ENCODE measurements at regions not wholly inside any gene's neighbourhood (a gene's known extent, or its start where the extent isn't known, plus 50 kb on each side); places are given as distances from the start of the nearest gene placed in this dataset.
"Not testable (repeated sequence)": the region's sequence is repeated elsewhere in the genome, so short reads cannot be mapped to it uniquely, and the experiment has no call there.

DNA sequence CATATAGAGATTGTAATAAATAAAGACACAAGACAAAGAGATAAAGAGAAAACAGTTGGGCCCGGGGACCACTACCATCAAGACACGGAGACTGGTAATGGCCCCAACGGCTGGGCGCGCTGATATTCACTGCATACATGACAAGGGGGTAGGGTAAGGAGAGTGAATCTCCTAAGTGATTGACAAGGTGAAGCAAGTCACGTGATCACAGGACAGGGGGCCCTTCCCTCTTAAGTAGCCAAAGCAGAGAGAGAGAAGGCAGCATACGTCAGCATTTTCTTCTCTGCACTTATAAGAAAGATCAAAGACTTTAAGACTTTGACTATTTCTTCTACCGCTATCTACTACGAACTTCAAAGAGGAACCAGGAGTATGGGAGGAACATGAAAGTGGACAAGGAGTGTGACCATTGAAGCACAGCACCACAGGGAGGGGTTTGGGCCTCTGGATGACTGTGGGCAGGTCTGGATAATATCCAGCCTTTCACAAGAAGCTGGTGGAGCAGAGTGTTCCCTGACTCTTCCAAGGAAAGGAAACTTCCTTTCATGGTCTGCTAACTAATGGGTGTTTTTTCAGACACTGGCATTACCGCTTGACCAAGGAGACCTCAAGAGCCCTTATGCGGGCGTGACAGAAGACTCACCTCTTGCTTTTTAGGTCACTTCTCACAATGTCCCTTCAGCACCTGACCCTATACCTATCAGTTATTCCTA lies 75.6 kb downstream of the MRPL39 start:
- DNase-seq = not testable (repeated sequence)

DNA sequence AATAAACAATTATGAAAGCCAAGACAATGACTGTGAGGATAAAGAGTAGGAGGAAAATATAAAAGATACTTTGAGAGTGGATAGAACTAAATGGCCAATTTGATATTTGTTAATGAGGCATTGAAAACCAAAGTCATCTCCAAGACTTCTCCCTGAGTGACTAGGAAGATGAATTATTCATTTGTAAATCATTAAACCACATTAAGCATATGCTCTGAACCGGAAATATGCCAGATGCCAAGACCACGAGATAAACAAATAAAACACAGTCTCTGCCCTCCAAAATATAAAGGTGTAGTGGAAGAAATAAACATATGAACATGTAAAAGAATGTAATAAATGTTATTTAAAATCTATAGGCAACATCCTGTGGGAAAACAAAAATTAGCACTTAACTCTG lies 78.8 kb downstream of the MRPL39 start:
- no peak for DNase-seq

DNA sequence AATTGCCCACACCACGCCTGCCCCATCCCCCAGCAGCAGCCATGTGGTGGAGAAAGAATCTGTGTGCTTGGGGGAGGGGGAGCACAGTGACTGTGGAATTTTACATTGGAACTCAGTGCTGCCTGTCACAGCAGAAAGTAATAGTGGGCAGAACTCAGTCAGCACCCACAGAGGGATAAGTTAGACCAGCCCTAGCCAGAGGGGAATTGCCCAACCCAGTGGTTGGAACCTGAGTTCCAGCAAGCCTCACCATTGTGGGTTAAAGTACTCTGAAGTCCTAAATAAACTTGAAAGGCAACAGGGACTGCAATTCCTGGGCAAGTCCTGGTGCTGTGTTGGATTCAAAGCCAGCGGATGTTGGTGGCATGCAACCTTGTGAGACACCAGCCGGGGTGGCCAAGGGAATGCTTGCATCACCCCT lies 88.8 kb downstream of the MRPL39 start:
- DNase-seq = no peak

DNA sequence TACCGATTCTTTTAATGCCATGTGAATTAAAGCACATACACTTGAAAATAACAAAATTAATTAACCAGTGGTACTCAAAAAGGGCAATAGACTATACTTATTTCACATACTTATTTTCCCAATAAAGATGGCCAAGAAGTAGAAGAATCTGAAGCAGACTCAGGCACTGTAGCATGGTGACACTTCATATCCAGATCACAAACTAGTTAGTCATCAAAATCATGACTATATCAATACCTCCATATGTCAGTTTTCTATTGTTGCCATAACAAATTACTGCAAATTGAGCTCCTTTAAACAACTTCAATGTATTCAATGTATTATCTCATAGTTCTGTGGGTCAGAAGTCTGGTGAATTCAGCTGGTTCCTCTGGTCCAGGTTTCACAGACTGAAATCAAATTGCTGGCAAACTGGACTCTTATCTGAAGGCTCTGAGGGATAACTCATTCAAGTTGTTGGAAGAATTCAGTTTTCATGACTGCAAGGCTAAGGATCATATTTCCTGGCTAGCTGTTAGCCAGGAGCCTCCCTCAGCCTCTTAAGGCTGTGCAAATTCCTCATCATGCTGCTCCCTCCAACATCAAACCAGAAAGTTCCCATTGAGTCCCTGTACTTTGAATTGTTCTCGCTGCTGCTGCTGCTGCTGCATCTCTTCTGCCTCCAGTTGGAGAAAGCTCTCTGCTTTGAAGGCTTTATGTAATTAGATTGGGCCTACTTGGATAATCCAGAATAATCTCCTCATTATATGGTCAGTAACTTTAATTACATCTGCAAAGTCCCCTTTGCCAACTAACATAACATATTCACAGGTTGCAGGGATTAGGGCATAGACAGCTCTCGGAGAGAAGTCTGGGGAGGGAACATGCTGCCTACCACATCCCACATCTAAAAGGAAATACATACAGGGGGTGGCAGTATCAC lies 91.5 kb downstream of the MRPL39 start:
- no peak for DNase-seq

DNA sequence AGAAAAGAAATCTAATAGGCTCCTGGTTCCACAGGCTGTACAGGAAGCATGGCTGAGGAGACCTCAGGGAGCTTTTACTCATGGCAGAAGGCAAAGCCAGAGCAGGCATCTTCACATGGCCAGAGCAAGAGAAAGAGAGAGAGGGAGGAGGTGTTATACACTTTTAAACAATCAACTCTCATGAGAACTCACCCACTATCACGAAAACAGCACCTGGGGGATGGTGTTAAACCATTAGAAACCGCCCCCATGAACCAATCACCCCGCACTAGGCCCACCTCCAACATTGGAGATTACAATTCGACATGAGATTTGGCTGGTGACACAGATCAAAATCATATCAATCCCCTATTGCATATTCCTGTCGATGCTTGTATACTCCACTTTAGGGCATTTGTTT lies 93.5 kb downstream of the MRPL39 start:
- no peak for DNase-seq

DNA sequence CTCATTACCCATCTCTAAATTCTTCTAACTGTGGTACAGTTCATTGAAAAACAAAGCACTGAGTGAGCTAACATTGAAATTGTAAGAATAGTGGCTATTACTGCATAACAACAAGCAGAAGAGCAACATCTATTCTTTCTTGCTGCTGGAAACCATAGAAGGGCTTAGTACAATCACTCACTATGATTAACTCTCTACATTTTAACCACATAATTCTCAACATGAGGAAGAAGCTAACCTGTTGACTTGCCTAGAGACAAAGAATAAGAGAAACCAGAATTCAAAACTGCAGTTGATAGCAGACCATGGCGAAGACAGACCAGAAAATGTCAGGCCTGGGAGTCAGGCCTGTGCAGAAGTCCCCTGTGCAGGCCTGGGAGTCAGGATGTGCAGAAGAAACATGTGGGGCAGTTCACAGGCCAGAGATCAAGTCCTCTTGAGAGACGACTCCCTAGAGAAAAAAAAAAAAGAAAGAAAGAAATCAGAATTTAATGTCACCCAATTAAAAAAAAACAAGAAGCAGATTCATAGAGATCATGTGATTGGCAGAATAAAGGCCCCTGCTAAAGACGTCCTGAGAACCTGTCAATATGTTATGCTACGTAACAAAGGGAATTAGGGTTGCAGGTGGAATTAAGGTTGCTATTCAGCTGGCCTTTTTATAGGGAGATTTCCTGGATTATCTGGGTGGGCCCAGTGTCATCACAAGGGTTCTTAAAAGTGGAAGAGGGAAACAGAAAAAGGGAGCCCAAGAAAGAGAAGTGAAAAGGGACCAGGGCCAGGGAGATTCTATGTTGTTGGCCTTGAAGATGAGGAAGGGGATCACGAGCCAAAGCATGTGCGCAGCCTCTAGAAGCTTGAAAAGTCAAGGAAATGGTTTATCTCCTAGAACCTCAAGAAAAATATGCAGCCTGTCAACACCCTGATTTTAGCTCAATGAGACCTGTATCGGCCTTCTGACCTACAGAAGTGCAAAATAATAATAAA lies 94.9 kb downstream of the MRPL39 start:
- peak; percentile 49 for DNase-seq

DNA sequence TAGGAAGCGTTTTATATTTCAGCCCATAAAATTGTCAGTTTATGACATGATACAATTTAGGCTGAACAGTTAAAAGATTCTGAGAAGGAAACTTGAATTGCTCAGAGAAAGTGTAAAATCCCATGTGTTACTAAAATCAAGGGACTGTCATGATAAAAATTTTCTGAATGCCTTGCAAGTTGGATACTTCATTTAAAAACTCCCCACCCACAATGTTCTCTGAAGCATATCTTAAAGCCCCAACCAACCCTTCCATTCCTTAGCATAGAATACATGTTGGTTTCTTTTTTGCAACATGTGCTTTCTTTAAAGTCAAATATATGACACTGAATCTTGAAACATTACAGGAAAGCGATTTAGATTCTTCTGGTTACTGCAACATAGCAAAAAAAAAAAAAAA lies 97.4 kb downstream of the MRPL39 start:
- peak; percentile 69 for DNase-seq

DNA sequence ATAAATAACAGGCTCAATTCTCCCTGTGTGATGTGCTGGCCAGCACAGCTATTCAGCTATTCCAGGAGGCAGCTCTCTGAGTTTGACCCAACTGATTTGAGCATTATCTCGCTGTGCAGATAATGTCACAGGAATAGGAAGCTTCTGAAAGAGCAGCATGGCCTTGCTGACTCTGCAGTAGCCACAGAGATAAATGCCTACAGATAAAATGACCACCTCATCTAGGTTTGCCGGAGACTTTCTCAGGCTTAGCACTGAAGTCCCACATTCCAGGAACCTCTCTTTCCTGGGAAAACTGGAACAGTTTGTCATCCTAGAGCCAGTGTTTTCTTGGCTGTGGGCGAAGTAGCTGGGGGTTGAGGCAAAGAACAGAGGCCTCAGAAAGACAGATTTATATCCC lies 98.9 kb downstream of the MRPL39 start:
- DNase-seq = no peak

DNA sequence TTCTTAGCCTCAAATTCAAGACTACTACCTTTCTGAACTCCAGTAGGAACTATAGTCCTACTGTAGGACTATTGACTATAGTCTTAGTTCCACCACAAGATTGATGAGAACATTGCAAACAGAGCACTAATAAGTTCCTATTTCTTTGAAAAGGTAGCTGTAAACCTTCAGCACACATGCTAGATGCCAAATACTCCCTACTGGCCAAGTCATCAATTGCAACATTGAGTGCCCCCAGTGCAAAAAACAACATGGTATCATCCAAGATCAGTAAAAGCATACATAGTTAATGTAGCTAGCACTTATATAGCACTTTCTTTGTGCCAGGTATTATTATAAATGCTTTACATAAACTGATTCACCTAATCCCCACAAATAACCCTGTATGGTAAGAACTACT lies 99.8 kb downstream of the MRPL39 start:
- no peak for DNase-seq

DNA sequence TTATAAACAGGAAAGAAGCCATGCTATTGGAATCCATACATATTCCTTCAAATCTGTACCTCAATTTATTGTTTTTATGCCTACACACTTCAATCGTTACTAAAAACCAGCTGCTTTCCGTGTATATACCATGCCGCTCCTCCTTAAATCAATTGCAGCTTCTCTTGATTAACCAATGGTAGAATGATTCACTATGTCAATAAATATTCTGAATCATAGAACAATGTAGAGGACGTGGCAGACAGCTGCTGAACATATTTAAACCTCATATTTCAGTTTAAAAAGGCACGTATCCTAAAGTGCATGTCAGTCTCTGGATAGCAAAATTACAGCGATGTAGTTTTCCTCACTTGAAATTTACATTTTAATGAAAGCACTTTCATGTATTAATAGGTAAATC lies 100.4 kb downstream of the MRPL39 start:
- DNase-seq = no peak

DNA sequence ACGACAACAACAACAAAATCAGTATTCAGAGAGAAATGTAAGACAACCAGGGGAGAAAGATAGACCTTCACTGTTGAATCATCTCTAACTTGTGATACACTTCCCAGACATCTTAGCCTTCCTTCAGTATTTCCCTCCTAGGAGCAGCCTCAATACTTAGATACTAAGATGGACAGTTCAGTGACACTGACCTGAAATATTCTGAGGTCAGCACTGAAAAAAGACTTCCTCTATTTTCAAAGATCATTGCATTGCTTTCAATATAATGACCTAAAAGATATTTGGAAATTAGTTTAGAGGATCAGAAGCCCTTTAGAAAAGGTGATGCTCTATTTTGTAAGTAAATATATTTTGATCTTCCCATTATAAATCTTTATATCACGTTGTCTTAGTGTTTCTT lies 101.0 kb downstream of the MRPL39 start:
- peak; percentile 64 for DNase-seq

DNA sequence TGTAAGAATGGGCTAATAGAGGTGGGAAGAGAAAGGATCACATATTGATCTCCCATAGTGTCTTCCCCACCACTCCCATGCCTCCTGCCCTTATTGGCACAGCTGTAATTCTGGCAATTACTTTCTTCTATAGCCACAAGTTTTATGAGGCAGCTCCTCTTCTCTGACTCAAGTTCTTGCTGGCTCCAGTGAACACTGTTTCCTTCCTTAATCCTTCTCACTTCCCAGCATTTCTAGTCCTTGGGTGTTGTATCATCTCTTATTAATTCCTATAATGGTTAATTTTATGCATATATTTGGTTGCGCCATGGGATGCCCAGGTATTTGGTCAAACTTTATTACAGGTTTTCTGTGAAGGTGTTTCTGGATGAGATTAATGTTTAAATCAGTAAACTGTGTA lies 103.3 kb downstream of the MRPL39 start:
- no peak for DNase-seq

DNA sequence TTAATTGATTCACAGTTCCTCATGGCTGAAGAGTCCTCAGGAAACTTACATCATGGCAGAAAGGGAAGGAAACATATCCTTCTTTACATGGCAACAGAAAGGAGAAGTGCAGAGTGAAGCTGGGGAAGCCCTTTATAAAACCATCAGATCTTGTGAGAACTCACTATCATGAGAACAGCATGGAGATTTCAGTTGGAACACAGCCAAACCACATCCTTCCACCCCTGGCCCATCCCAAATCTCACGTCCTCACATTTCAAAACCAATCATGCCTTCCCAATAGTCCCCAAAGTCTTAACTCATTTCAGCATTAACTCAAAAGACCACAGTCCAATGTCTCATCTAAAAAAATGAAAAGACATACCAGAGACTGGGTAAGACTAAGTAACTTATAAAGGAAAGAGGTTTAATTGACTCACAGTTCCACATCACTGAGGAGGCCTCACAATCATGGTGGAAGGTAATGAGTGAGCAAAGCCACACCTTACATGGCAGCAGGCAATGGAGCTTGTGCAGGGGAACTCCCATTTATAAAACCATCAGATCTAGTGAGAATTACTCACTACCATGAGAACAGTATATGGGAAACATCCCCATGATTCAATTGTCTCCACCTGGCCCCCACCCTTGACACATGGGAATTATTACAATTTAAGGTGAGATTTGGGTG lies 105.2 kb downstream of the MRPL39 start:
- peak; percentile 97 for DNase-seq

DNA sequence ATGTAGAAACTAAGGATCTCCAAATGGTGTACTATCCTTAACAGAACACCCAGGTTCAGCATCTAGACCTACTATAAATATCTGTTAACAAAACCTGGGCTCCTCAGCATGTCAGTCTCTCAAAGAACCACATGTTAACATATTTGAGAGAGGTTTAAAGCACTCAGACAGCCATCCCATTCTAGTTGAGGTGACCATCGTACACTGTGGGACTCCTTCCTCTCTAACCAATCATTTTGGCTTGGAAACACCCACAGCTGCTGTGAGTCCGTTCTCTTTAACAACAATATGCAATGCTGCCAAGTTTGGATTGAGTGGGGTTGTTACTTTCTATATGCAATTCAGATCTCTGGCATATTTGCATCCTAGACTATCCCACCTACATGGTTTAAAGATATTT lies 105.8 kb downstream of the MRPL39 start:
- DNase-seq = peak; percentile 82

DNA sequence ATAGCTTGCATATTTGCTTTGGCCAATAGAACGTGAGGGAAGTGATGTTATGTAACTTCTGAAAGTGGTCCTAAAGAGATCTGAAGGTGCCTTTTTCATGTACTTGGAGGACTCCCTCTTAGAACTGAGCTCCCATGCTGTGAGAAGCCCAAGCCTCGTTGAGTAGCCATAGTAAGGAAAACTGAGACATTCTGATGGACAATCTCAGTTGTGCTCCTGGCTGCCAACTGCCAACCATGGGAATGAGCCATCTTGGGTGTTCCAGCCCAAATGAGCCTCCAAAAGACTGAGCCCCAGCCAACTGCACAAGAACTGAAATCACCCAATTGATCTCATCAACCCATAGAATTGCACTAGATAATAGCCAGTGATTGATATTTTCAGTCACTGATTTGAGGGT lies 106.7 kb downstream of the MRPL39 start:
- no peak for DNase-seq

DNA sequence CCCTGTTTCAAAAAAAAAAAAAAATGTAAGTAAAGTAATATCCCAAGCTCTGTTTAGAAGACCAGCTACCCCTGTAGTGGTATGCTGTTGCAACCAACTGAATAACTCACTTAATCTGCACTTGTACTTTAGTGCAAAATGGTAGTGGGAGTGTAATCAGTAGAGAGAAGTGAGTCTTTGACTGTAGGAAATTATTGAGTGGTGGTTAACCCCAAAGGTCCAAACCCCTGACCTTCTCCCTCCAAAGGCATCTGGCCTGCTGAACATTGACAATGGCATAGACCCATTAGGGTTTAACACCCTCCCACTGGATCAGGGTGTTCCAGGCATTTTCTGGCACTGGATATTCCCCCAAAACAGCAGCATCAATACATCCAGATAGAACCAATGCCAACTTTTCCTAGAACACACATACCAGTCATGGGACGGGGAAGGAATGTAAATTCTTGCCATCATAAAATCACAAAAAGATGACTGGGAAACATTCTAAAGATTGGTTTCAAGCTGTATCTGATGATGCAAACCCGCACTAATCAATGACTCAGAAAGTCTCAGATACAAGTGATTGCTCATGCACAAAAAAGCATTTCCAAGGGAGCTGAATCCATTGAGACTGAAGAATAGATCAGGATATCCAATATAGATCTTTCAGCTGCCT lies 110.3 kb downstream of the MRPL39 start:
- no peak for DNase-seq

DNA sequence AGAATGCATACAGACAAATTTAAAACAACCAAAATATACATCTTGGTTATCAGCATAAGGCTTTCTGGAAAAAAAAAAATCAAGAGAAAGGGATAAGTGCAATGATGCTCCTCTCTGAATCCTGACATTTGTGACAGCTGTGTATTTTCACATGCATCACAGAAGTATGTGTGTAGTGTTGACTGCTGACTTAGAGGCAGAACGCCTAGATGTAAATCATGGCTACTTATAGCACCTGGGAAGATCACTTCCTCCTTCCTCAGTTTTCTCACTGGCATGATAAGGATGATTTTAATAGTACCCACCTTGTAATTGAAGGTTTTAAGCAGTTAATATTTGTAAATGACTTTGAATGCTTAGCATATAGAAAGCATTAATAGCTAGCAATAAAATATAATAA lies 112.5 kb downstream of the MRPL39 start:
- DNase-seq = no peak

DNA sequence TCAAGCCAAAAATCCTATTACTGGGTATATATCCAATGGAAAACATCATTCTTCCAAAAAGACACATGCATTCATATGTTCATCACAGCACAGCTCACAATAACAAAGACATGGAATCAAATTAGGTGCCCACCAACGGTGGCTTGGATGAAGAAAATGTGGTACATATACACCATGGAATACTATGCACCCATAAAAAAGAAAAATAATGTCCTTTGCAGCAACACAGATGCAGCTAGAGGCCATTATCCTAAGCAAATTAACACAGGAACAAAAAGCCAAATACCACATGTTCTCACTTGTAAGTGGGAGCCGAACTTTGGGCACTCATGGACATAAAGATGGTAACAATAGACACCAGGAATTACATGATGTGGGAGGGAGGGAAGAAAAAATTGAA lies 113.6 kb downstream of the MRPL39 start:
- DNase-seq = no peak

DNA sequence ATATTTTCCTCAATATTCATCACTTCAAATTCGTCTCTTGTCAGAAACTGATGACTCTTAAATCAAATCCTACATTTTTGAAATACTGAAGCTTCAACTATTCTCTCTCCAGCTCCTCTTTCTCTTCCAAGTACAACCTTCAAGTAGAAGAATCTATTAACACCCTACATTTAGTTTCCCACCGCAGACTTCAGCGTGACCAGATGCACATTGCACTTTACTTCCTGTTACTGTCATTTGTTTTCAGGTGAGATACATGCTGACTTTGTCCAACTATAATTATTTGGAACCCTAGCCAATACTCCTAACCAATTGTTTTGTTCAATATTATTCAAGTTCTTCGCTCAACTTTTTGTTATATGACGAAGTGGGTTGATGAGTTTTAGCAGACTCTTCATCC lies 116.0 kb downstream of the MRPL39 start:
- no peak for DNase-seq

DNA sequence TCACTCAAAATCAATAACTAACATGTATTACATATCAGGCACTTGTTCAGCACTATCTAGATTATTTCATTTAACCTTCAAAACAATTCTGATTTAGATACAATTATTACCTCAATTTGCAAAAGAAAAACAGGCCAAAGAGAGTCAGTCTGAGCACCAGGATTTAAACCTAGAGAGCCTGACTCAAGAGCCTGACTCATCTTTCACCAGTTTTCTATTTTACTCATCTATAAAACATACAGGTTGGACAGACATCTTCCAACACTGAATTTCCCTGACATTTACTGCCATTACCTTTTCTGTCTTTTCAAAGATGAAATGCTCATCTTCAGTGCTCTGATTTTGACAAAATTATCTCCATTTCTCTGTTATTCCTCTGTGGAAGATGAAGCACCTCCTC lies 116.5 kb downstream of the MRPL39 start:
- no peak for DNase-seq

DNA sequence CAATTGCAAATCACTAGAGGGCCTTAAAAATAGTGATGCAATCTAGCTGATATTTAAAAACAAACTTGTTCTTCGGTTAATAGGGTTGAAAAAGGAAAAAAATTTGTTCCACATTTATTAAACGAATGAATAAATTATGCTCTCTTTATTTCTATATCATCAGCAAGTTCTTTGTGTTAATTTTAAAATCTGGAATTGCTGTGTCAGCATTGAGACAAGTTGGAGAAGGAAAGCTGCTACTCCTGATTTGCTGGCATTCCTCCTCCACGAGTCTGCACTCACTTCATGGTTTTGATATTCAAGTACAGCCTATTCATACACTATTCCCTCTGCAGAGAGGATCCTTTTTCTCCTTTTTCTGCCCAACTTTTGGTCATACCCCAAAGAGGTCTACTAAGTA lies 117.6 kb downstream of the MRPL39 start:
- DNase-seq = no peak

DNA sequence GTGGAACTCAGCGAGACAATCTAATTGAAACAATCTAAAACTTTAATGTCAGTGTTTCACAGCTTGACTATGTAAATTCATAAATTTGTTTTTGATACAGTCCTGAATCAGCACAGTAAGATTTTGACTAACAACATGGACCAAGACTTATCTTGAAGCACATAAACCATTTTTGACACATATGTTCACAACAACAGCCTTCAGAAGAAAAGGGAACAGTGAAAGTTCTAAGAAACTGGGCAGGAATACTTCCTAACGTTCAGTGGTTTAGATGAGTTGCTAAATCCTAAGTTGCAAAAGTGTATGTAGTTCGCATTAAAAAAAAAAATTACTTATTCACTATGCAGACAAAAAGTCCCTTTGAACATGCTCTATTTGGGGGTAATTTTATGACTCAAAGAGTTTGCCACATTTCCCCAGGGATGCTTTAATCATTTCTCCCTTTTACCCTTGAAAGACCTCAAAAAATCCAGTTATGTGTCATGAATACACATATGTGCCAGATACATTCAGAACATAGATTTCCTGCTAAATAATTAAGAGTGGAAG lies 120.2 kb downstream of the MRPL39 start:
- DNase-seq = peak; percentile 97
